ENCODE measurements at regions not wholly inside any gene's neighbourhood (a gene's known extent, or its start where the extent isn't known, plus 50 kb on each side); places are given as distances from the start of the nearest gene placed in this dataset.

- TF ChIP-seq CTCF (IDR thresholded peaks at IDR 0.05) (peak in 1 of 6 experiments; percentile 7), POLR2AphosphoS5 (IDR thresholded peaks at IDR 0.05) (no peak), EP300 (IDR thresholded peaks at IDR 0.05) (no peak), POLR2A (IDR thresholded peaks at IDR 0.05) (no peak)
These were observed 142.9 kb upstream of the NXPH2 start for GRCh38 chr2:138922973-138923563.

Data from upper lobe of left lung (tissue), 4 donors.